ENCODE measurements at regions not wholly inside any gene's neighbourhood (a gene's known extent, or its start where the extent isn't known, plus 50 kb on each side); places are given as distances from the start of the nearest gene placed in this dataset.

GRCh38 chr16:86357303-86357702 is 153.0 kb upstream of the FOXF1 start:
- no peak for DNase-seq
- WGBS (ENCODE audit: insufficient coverage) = 80% methylated on average over 1 of the region's 6 CpGs
- Histone ChIP-seq H3K4me1 (ENCODE audit: control insufficient read depth in 1 of 2, insufficient read depth in 2 of 2, low read length in 2 of 2) (no peaks in the 10 kb centered on the region), H3K4me3 (replicated peaks in 1 of 3; ENCODE audit: low read depth in 2 of 3, low read length in 3 of 3) (no peak overlapping the region), H3K27me3 (ENCODE audit: control insufficient read depth in 2 of 2, insufficient read depth in 2 of 2, low read length in 2 of 2) (no peaks in the 10 kb centered on the region), H3K9me3 (replicated peaks in 1 of 2; ENCODE audit: control insufficient read depth in 1 of 2, insufficient read depth in 1 of 2, low read length in 2 of 2) (peaks cover 0 to 4% of the 10 kb centered on the region in 2 donors), H2AFZ (ENCODE audit: insufficient read depth, low read depth, low read length, poor library complexity, severe bottlenecking) (no peak overlapping the region), H3K79me2 (ENCODE audit: insufficient read depth, low read length) (no peaks in the 10 kb centered on the region), H4K20me1 (ENCODE audit: insufficient read depth, low read length) (no peaks in the 10 kb centered on the region), H3K9ac (ENCODE audit: insufficient read depth, low read length, poor library complexity, severe bottlenecking) (no peak overlapping the region), H3K4me2 (replicated peaks; ENCODE audit: extremely low read depth, low read length, poor library complexity, severe bottlenecking) (no peak overlapping the region), H3K36me3 (replicated peaks in 1 of 2; ENCODE audit: control insufficient read depth in 1 of 2, insufficient read depth in 2 of 2, low read length in 2 of 2) (no peaks in the 10 kb centered on the region), H3K27ac (ENCODE audit: low read depth in 1 of 2, low read length in 2 of 2) (no peak overlapping the region)
- Mint-ChIP-seq H3K36me3 (no peaks in the 10 kb centered on the region), H3K9me3 (peaks cover 0 to 8% (median 6%) of the 10 kb centered on the region in 7 donors), H3K4me1 (no peaks in the 10 kb centered on the region), H3K27ac (peak overlapping the region in 1 of 7 donors; percentile 59), H3K4me3 (no peak overlapping the region), H3K27me3 (ENCODE audit: low read depth in 3 of 3) (peaks cover 9 to 27% (median 16%) of the 10 kb centered on the region in 3 donors)
- TF ChIP-seq, protein P1, sequence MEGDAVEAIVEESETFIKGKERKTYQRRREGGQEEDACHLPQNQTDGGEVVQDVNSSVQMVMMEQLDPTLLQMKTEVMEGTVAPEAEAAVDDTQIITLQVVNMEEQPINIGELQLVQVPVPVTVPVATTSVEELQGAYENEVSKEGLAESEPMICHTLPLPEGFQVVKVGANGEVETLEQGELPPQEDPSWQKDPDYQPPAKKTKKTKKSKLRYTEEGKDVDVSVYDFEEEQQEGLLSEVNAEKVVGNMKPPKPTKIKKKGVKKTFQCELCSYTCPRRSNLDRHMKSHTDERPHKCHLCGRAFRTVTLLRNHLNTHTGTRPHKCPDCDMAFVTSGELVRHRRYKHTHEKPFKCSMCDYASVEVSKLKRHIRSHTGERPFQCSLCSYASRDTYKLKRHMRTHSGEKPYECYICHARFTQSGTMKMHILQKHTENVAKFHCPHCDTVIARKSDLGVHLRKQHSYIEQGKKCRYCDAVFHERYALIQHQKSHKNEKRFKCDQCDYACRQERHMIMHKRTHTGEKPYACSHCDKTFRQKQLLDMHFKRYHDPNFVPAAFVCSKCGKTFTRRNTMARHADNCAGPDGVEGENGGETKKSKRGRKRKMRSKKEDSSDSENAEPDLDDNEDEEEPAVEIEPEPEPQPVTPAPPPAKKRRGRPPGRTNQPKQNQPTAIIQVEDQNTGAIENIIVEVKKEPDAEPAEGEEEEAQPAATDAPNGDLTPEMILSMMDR (IDR thresholded peaks at IDR 0.05) = no peak
- intact Hi-C loops (cut with micrococcal nuclease) = no loop called here

DNA sequence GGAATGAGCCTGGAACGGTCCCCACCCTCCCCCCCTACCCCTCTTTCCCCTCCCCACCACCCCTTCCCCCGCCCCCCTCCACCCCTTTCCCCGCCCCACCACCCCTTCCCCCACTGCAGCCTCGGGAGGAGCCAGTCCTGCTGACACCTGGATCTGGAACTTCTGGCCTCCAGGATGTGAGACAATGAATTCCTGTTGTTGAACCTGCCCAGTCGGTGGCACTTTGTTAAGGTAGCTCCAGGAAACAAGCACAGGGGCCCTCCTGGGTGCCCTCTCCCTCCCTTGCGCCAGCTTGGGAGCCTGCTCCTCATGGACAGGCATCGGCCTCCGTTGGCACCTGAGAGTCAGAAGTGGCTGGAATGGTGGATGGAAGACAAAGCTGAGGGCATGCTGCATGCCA is 152.4 kb upstream of the FOXF1 start:
- intact Hi-C loops (cut with micrococcal nuclease) = no loop called here
- Histone ChIP-seq H3K36me3 (replicated peaks in 1 of 2; ENCODE audit: control insufficient read depth in 1 of 2, insufficient read depth in 2 of 2, low read length in 2 of 2) (no peaks in the 10 kb centered on the region), H2AFZ (ENCODE audit: insufficient read depth, low read depth, low read length, poor library complexity, severe bottlenecking) (no peak overlapping the region), H3K27me3 (ENCODE audit: control insufficient read depth in 2 of 2, insufficient read depth in 2 of 2, low read length in 2 of 2) (no peaks in the 10 kb centered on the region), H3K27ac (ENCODE audit: low read depth in 1 of 2, low read length in 2 of 2) (no peak overlapping the region), H3K4me1 (ENCODE audit: control insufficient read depth in 1 of 2, insufficient read depth in 2 of 2, low read length in 2 of 2) (no peaks in the 10 kb centered on the region), H3K9me3 (replicated peaks in 1 of 2; ENCODE audit: control insufficient read depth in 1 of 2, insufficient read depth in 1 of 2, low read length in 2 of 2) (peaks cover 0 to 4% of the 10 kb centered on the region in 2 donors), H3K9ac (ENCODE audit: insufficient read depth, low read length, poor library complexity, severe bottlenecking) (no peak overlapping the region), H3K79me2 (ENCODE audit: insufficient read depth, low read length) (no peaks in the 10 kb centered on the region), H3K4me3 (replicated peaks in 1 of 3; ENCODE audit: low read depth in 2 of 3, low read length in 3 of 3) (no peak overlapping the region), H4K20me1 (ENCODE audit: insufficient read depth, low read length) (no peaks in the 10 kb centered on the region), H3K4me2 (replicated peaks; ENCODE audit: extremely low read depth, low read length, poor library complexity, severe bottlenecking) (no peak overlapping the region)
- TF ChIP-seq, protein P1 (IDR thresholded peaks at IDR 0.05) = no peak
- H3K4me1 Mint-ChIP-seq = no peaks in the 10 kb centered on the region
- H3K36me3 Mint-ChIP-seq = no peaks in the 10 kb centered on the region
- no peak overlapping the region for H3K27ac Mint-ChIP-seq
- no peak for DNase-seq
- H3K27me3 Mint-ChIP-seq (ENCODE audit: low read depth in 3 of 3) = peaks cover 9 to 31% (median 22%) of the 10 kb centered on the region in 3 donors
- H3K4me3 Mint-ChIP-seq = no peak overlapping the region
- WGBS (ENCODE audit: insufficient coverage) = 62% methylated on average over 3 of the region's 8 CpGs
- H3K9me3 Mint-ChIP-seq = peaks cover 0 to 8% (median 6%) of the 10 kb centered on the region in 7 donors
